ENCODE measurements at regions not wholly inside any gene's neighbourhood (a gene's known extent, or its start where the extent isn't known, plus 50 kb on each side); places are given as distances from the start of the nearest gene placed in this dataset.

GRCh38 chr17:79147746-79148506, 73.3 kb downstream of the ENGASE start:
- H3K9me3 Mint-ChIP-seq = no peaks in the 10 kb centered on the region
- H3K27me3 Mint-ChIP-seq = peaks cover 0 to 19% (median 6%) of the 10 kb centered on the region in 5 donors
- no peaks in the 10 kb centered on the region for H3K36me3 Mint-ChIP-seq
- no peak overlapping the region for H3K27ac Mint-ChIP-seq
- no peak overlapping the region for H3K4me3 Mint-ChIP-seq
- DNase-seq (no peak), ATAC-seq (no peak)
- no peaks in the 10 kb centered on the region for H3K4me1 Mint-ChIP-seq
- POLR2A ChIA-PET = no interaction called here

GRCh38 chr17:79146562-79146961, 71.9 kb downstream of the ENGASE start:
- H3K27me3 Mint-ChIP-seq = peaks cover 0 to 24% (median 6%) of the 10 kb centered on the region in 5 donors
- H3K4me3 Mint-ChIP-seq = no peak overlapping the region
- no peaks in the 10 kb centered on the region for H3K4me1 Mint-ChIP-seq
- no peak for DNase-seq
- POLR2A ChIA-PET = no interaction called here
- H3K36me3 Mint-ChIP-seq = no peaks in the 10 kb centered on the region
- no peak overlapping the region for H3K27ac Mint-ChIP-seq
- H3K9me3 Mint-ChIP-seq = no peaks in the 10 kb centered on the region
- ATAC-seq = no peak

- Mint-ChIP-seq H3K4me1 (no peaks in the 10 kb centered on the region), H3K27ac (no peak overlapping the region), H3K4me3 (no peak overlapping the region), H3K36me3 (no peaks in the 10 kb centered on the region), H3K9me3 (no peaks in the 10 kb centered on the region), H3K27me3 (peaks cover 0 to 18% (median 6%) of the 10 kb centered on the region in 5 donors)
- no peak for DNase-seq
- POLR2A ChIA-PET = no interaction called here
- ATAC-seq = no peak
These were observed 70.9 kb downstream of the ENGASE start for GRCh38 chr17:79145548-79145947.

GRCh38 chr17:79144133-79144532, 69.5 kb downstream of the ENGASE start:
- Mint-ChIP-seq H3K9me3 (peaks cover 0 to under 1% (median 0%) of the 10 kb centered on the region in 9 donors), H3K36me3 (no peaks in the 10 kb centered on the region), H3K27ac (no peak overlapping the region), H3K4me3 (no peak overlapping the region), H3K27me3 (peaks cover 0 to 20% (median 6%) of the 10 kb centered on the region in 5 donors), H3K4me1 (no peaks in the 10 kb centered on the region)
- ATAC-seq = no peak
- POLR2A ChIA-PET = no interaction called here
- no peak for DNase-seq

GRCh38 chr17:79142375-79142774, 67.8 kb downstream of the ENGASE start:
- Mint-ChIP-seq H3K9me3 (peaks cover 0 to 13% (median 0%) of the 10 kb centered on the region in 9 donors), H3K4me1 (peaks cover 0 to 2% (median 0%) of the 10 kb centered on the region in 4 donors), H3K36me3 (no peaks in the 10 kb centered on the region), H3K27ac (no peak overlapping the region), H3K4me3 (no peak overlapping the region), H3K27me3 (peaks cover 0 to 28% (median 9%) of the 10 kb centered on the region in 5 donors)
- no peak for ATAC-seq
- DNase-seq = no peak
- POLR2A ChIA-PET = no interaction called here

- peaks cover 0 to 2% (median 0%) of the 10 kb centered on the region in 4 donors for H3K4me1 Mint-ChIP-seq
- H3K27ac Mint-ChIP-seq = no peak overlapping the region
- peaks cover 0 to 34% (median 9%) of the 10 kb centered on the region in 5 donors for H3K27me3 Mint-ChIP-seq
- no peak for ATAC-seq
- POLR2A ChIA-PET = no interaction called here
- H3K9me3 Mint-ChIP-seq = peaks cover 0 to 13% (median 0%) of the 10 kb centered on the region in 9 donors
- no peak overlapping the region for H3K4me3 Mint-ChIP-seq
- no peaks in the 10 kb centered on the region for H3K36me3 Mint-ChIP-seq
- no peak for DNase-seq
These were observed 67.1 kb downstream of the ENGASE start for GRCh38 chr17:79141578-79142355.

- H3K4me3 Mint-ChIP-seq = no peak overlapping the region
- POLR2A ChIA-PET = no interaction called here
- no peak for DNase-seq
- peaks cover 0 to 13% (median 0%) of the 10 kb centered on the region in 9 donors for H3K9me3 Mint-ChIP-seq
- H3K27ac Mint-ChIP-seq = no peak overlapping the region
- no peak for ATAC-seq
- H3K27me3 Mint-ChIP-seq = peaks cover 0 to 61% (median 9%) of the 10 kb centered on the region in 5 donors
- H3K36me3 Mint-ChIP-seq = no peaks in the 10 kb centered on the region
- H3K4me1 Mint-ChIP-seq = peaks cover 0 to 2% (median 0%) of the 10 kb centered on the region in 4 donors
These were observed 64.2 kb downstream of the ENGASE start for GRCh38 chr17:79138826-79139225.

- POLR2A ChIA-PET = no interaction called here
- DNase-seq (no peak), ATAC-seq (no peak)
- Mint-ChIP-seq H3K36me3 (no peaks in the 10 kb centered on the region), H3K4me3 (no peak overlapping the region), H3K27me3 (peaks cover 2 to 70% (median 10%) of the 10 kb centered on the region in 5 donors), H3K27ac (peak overlapping the region in 1 of 10 donors; percentile 21), H3K4me1 (peaks cover 0 to 2% (median 0%) of the 10 kb centered on the region in 4 donors), H3K9me3 (peaks cover 0 to 13% (median 0%) of the 10 kb centered on the region in 9 donors)
These were observed 63.2 kb downstream of the ENGASE start for GRCh38 chr17:79137789-79138165.

GRCh38 chr17:79137015-79137788, 62.6 kb downstream of the ENGASE start:
- no peak overlapping the region for H3K27ac Mint-ChIP-seq
- peaks cover 2 to 70% (median 10%) of the 10 kb centered on the region in 5 donors for H3K27me3 Mint-ChIP-seq
- H3K36me3 Mint-ChIP-seq = no peaks in the 10 kb centered on the region
- no peak for ATAC-seq
- peaks cover 0 to 2% (median 0%) of the 10 kb centered on the region in 4 donors for H3K4me1 Mint-ChIP-seq
- DNase-seq = no peak
- peaks cover 0 to 13% (median 0%) of the 10 kb centered on the region in 9 donors for H3K9me3 Mint-ChIP-seq
- no peak overlapping the region for H3K4me3 Mint-ChIP-seq
- POLR2A ChIA-PET = no interaction called here

- Mint-ChIP-seq H3K9me3 (peaks cover 0 to 13% (median 0%) of the 10 kb centered on the region in 9 donors), H3K36me3 (no peaks in the 10 kb centered on the region), H3K27ac (no peak overlapping the region), H3K4me3 (no peak overlapping the region), H3K27me3 (peaks cover 2 to 64% (median 9%) of the 10 kb centered on the region in 5 donors), H3K4me1 (peaks cover 0 to 2% (median 0%) of the 10 kb centered on the region in 4 donors)
- ATAC-seq (no peak), DNase-seq (no peak)
- POLR2A ChIA-PET = no interaction called here
These were observed 62.0 kb downstream of the ENGASE start for GRCh38 chr17:79136596-79136995.

All from naive thymus-derived CD8-positive, alpha-beta T cell (primary cell).